NB4 (cell line): ENCODE measurements at regions not wholly inside any gene's neighbourhood (a gene's known extent, or its start where the extent isn't known, plus 50 kb on each side); places are given as distances from the start of the nearest gene placed in this dataset.

Experiments
- DNase-seq: peaks from one replicate; pipeline ENCODE4 v3.0.0; 2010; ENCODE audit warnings: low read depth
- H3K4me3 ChIP-seq: one replicate; pipeline ENCODE4 v1.5.1; 2011; ENCODE audit warnings: mild to moderate bottlenecking, low read depth, low read length, moderate library complexity
- CTCF ChIP-seq: IDR thresholded peaks from one replicate; pipeline ENCODE4 v1.5.1; 2012; ENCODE audit warnings: low read depth, low read length
- MAX ChIP-seq: IDR thresholded peaks from 2 replicates; pipeline ENCODE4 v1.6.1; 2011; ENCODE audit warnings: low read depth, low read length
- MYC ChIP-seq: IDR thresholded peaks from 2 replicates; pipeline ENCODE4 v1.6.1; 2011; ENCODE audit warnings: low read depth, low read length
- POLR2A ChIP-seq: IDR thresholded peaks from 2 replicates; pipeline ENCODE4 v1.6.1; 2011; ENCODE audit warnings: mild to moderate bottlenecking; ENCODE audit not compliant: insufficient read length; ENCODE audit errors: extremely low read depth

GRCh38 chr10:105952153-105952552, 1212.4 kb downstream of the SORCS1 start:
- TF ChIP-seq CTCF (no peak), MAX (no peak)
- H3K4me3 ChIP-seq: no peak overlapping the region
- peak; percentile 11 for DNase-seq

GRCh38 chr10:105950410-105950809, 1214.1 kb downstream of the SORCS1 start:
- H3K4me3 ChIP-seq: no peak overlapping the region
- DNase-seq: peak; percentile 49
- no peak for TF ChIP-seq MYC
- peak; percentile 78 for TF ChIP-seq CTCF

GRCh38 chr10:105949721-105950120, 1214.8 kb downstream of the SORCS1 start:
- TF ChIP-seq CTCF (no peak), POLR2A (no peak), MYC (no peak), MAX (no peak)
- no peak overlapping the region for H3K4me3 ChIP-seq
- no peak for DNase-seq

- no peak for TF ChIP-seq MYC
- TF ChIP-seq CTCF: no peak
- no peak for TF ChIP-seq MAX
- TF ChIP-seq POLR2A: no peak
- DNase-seq: no peak
These were observed 1239.3 kb downstream of the SORCS1 start for GRCh38 chr10:105925045-105925785.

GRCh38 chr10:105921348-105921747, 1243.2 kb downstream of the SORCS1 start:
- no peak for DNase-seq
- no peak overlapping the region for H3K4me3 ChIP-seq
- TF ChIP-seq CTCF: no peak
- no peak for TF ChIP-seq POLR2A
- no peak for TF ChIP-seq MYC
- TF ChIP-seq MAX: no peak

More at GRCh38 chr10:105925045-105925785, 1239.3 kb downstream of the SORCS1 start:
- H3K4me3 ChIP-seq: no peak overlapping the region

GRCh38 chr10:105914432-105914831, 1250.1 kb downstream of the SORCS1 start:
- TF ChIP-seq CTCF (no peak), POLR2A (no peak), MAX (no peak), MYC (no peak)
- DNase-seq: no peak
- no peak overlapping the region for H3K4me3 ChIP-seq
